ENCODE measurements at regions not wholly inside any gene's neighbourhood (a gene's known extent, or its start where the extent isn't known, plus 50 kb on each side); places are given as distances from the start of the nearest gene placed in this dataset.

DNA sequence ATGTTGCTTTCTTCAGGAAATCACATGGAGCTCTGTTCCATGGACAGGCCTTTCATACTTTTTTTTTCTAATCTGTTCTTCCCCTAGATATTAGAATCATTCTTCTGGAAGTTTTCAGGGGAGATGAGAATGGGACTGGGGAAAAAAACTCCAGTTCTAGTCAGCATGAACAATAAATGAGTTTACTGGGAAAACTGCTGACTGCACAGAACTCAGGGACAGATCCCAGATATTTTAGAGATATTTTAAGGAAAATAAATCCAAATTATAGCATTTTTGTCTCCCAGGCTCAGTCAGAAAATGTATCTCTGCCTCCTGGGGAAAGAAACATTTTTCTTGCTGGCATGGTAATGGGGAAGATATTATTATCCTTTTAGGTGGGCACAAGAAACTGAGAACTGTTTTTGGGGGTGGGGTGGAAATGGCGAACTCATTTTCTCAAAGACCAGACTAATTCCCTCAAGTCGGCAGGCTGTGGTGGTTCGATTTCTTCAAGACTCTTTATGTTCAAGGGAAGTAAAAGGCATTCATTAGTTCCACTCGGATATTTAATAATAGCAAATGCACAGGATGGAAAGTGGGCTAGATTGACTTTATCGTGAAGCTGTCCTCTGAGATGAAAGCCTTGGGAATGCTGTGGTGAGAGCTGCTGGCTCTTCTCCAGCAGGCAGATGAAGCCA lies 157.5 kb downstream of the ADRA2A start:
- DNase-seq: no peak
- Histone ChIP-seq H3K27me3 (no peaks in the 10 kb centered on the region), H3K9me3 (no peaks in the 10 kb centered on the region), H3K36me3 (no peaks in the 10 kb centered on the region), H3K4me1 (no peaks in the 10 kb centered on the region), H3K4me3 (no peak overlapping the region), H3K27ac (no peak overlapping the region)
- no peak for TF ChIP-seq CTCF (IDR thresholded peaks at IDR 0.05)
- no peak for TF ChIP-seq POLR2AphosphoS5 (IDR thresholded peaks at IDR 0.05)
- TF ChIP-seq EP300 (IDR thresholded peaks at IDR 0.05): no peak
- no peak for TF ChIP-seq POLR2A (IDR thresholded peaks at IDR 0.05)
- 77 to 78% methylated on average over 5 of the region's 5 CpGs for WGBS, 2 donors
- ATAC-seq (ENCODE audit: low FRiP score in 2 of 2): no peak

DNA sequence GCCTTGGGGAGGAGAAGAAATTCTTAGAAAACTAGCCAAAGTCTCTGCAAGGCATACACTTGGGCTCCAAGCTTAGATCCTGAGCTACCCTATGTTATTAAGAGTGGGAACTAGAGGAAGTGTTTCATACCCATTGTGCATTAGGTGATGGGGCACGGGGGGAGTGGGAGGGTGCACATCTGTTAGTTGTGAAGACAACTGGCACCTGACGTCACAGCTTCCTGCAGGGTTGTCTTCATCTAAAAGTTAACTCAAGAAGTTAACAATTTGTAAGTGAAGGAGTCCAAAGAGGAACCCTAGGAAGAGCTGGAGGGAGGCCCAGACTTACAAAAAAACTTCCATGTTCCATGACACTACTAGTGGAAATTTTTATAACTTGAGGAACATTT lies 158.1 kb downstream of the ADRA2A start:
- H3K9me3 ChIP-seq: no peaks in the 10 kb centered on the region
- no peaks in the 10 kb centered on the region for H3K27me3 ChIP-seq
- 45 to 67% methylated on average over 2 of the region's 2 CpGs for WGBS, 2 donors
- no peak for DNase-seq
- no peak overlapping the region for H3K4me3 ChIP-seq
- no peaks in the 10 kb centered on the region for H3K36me3 ChIP-seq
- H3K27ac ChIP-seq: no peak overlapping the region
- ATAC-seq (ENCODE audit: low FRiP score in 2 of 2): no peak
- no peak for TF ChIP-seq POLR2AphosphoS5 (IDR thresholded peaks at IDR 0.05)
- no peak for TF ChIP-seq POLR2A (IDR thresholded peaks at IDR 0.05)
- TF ChIP-seq CTCF (IDR thresholded peaks at IDR 0.05): no peak
- no peak for TF ChIP-seq EP300 (IDR thresholded peaks at IDR 0.05)
- H3K4me1 ChIP-seq: no peaks in the 10 kb centered on the region

- WGBS, 2 donors: 80 to 89% methylated on average over 1 of the region's 1 CpG
- DNase-seq (no peak), ATAC-seq (ENCODE audit: low FRiP score in 2 of 2) (no peak)
- Histone ChIP-seq H3K4me1 (no peaks in the 10 kb centered on the region), H3K9me3 (no peaks in the 10 kb centered on the region), H3K36me3 (no peaks in the 10 kb centered on the region), H3K4me3 (no peak overlapping the region), H3K27ac (no peak overlapping the region), H3K27me3 (no peaks in the 10 kb centered on the region)
- no peak for TF ChIP-seq POLR2AphosphoS5 (IDR thresholded peaks at IDR 0.05)
- TF ChIP-seq EP300 (IDR thresholded peaks at IDR 0.05): no peak
- no peak for TF ChIP-seq CTCF (IDR thresholded peaks at IDR 0.05)
- no peak for TF ChIP-seq POLR2A (IDR thresholded peaks at IDR 0.05)
Measured at GRCh38 chr10:111240348-111240747, 163.5 kb downstream of the ADRA2A start.

GRCh38 chr10:111243126-111243525 lies 166.3 kb downstream of the ADRA2A start:
- ATAC-seq (ENCODE audit: low FRiP score in 2 of 2): no peak
- H3K4me1 ChIP-seq: no peaks in the 10 kb centered on the region
- no peak overlapping the region for H3K27ac ChIP-seq
- H3K4me3 ChIP-seq: no peak overlapping the region
- H3K9me3 ChIP-seq: no peaks in the 10 kb centered on the region
- DNase-seq: no peak
- no peaks in the 10 kb centered on the region for H3K27me3 ChIP-seq
- TF ChIP-seq POLR2AphosphoS5 (IDR thresholded peaks at IDR 0.05) (no peak), EP300 (IDR thresholded peaks at IDR 0.05) (no peak), POLR2A (IDR thresholded peaks at IDR 0.05) (no peak), CTCF (IDR thresholded peaks at IDR 0.05) (no peak)
- no peaks in the 10 kb centered on the region for H3K36me3 ChIP-seq
- 76 to 87% methylated on average over 3 of the region's 3 CpGs for WGBS, 2 donors

DNA sequence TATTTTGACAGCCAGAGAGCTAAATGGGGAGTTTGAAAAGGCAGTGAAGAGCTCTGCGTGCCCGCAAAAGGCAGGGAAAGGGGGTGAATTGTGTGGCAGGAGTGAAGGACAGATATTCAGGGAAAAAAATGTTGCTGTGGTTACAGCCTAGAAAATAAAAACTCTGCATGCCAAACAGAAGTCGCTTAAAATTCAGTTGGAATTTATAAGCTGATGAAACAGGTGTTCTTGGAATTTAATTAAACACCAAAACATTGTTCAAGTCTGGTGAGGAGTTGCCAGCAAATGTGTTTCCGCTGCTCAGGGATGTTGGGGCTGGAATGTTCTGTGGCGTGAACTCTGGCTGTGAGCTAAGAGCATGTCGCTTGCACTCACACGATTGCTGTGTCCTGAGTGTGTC lies 169.3 kb downstream of the ADRA2A start:
- Histone ChIP-seq H3K4me1 (no peaks in the 10 kb centered on the region), H3K4me3 (no peak overlapping the region), H3K36me3 (no peaks in the 10 kb centered on the region), H3K27me3 (no peaks in the 10 kb centered on the region), H3K9me3 (no peaks in the 10 kb centered on the region), H3K27ac (no peak overlapping the region)
- ATAC-seq (ENCODE audit: low FRiP score in 2 of 2): no peak
- no peak for TF ChIP-seq POLR2A (IDR thresholded peaks at IDR 0.05)
- TF ChIP-seq EP300 (IDR thresholded peaks at IDR 0.05): no peak
- TF ChIP-seq CTCF (IDR thresholded peaks at IDR 0.05): no peak
- no peak for TF ChIP-seq POLR2AphosphoS5 (IDR thresholded peaks at IDR 0.05)
- 51 to 65% methylated on average over 7 of the region's 7 CpGs for WGBS, 2 donors
- DNase-seq: no peak

Data from upper lobe of left lung (tissue), 6 donors.